BLaER1 (cell line): ENCODE measurements at regions not wholly inside any gene's neighbourhood (a gene's known extent, or its start where the extent isn't known, plus 50 kb on each side); places are given as distances from the start of the nearest gene placed in this dataset.
"Not testable (repeated sequence)": the region's sequence is repeated elsewhere in the genome, so short reads cannot be mapped to it uniquely, and the experiment has no call there.

Source experiments
- H3K27ac ChIP-seq: shearing (Covaris generic); formaldehyde crosslinking; 2 replicates; pipeline ENCODE4 v1.8.1; 2022
- H3K27me3 ChIP-seq: shearing (Covaris generic); formaldehyde crosslinking; 2 replicates; pipeline ENCODE4 v1.8.1; 2022
- H3K36me3 ChIP-seq: shearing (Covaris generic); formaldehyde crosslinking; 2 replicates; pipeline ENCODE4 v1.8.1; 2022
- H3K4me1 ChIP-seq: shearing (Covaris generic); formaldehyde crosslinking; 2 replicates; pipeline ENCODE4 v1.8.1; 2022
- H3K4me2 ChIP-seq: shearing (Covaris generic); formaldehyde crosslinking; 2 replicates; pipeline ENCODE4 v1.8.1; 2022
- H3K4me3 ChIP-seq: shearing (Covaris generic); formaldehyde crosslinking; 2 replicates; pipeline ENCODE4 v1.8.1; 2022
- H3K9ac ChIP-seq: shearing (Covaris generic); formaldehyde crosslinking; 2 replicates; pipeline ENCODE4 v1.8.1; 2022
- H3K9me3 ChIP-seq: shearing (Covaris generic); formaldehyde crosslinking; 2 replicates; pipeline ENCODE4 v1.8.1; 2022
- H4K20me1 ChIP-seq: shearing (Covaris generic); formaldehyde crosslinking; 2 replicates; pipeline ENCODE4 v1.8.1; 2022
- Cebpa-rat ChIP-seq: shearing (Covaris generic); IDR thresholded peaks from 2 replicates; pipeline ENCODE4 v1.8.1; 2022

GRCh38 chr11:24181395-24182047, 315.3 kb upstream of the LUZP2 start:
- no peak overlapping the region for H3K4me3 ChIP-seq
- no peaks in the 10 kb centered on the region for H3K27me3 ChIP-seq
- H3K9me3 ChIP-seq: no peaks in the 10 kb centered on the region
- H3K36me3 ChIP-seq: no peaks in the 10 kb centered on the region
- H3K4me2 ChIP-seq: no peak overlapping the region
- H4K20me1 ChIP-seq: no peaks in the 10 kb centered on the region
- H3K27ac ChIP-seq: no peak overlapping the region
- no peak for TF ChIP-seq Cebpa-rat
- H3K9ac ChIP-seq: no peak overlapping the region
- H3K4me1 ChIP-seq: no peaks in the 10 kb centered on the region

DNA sequence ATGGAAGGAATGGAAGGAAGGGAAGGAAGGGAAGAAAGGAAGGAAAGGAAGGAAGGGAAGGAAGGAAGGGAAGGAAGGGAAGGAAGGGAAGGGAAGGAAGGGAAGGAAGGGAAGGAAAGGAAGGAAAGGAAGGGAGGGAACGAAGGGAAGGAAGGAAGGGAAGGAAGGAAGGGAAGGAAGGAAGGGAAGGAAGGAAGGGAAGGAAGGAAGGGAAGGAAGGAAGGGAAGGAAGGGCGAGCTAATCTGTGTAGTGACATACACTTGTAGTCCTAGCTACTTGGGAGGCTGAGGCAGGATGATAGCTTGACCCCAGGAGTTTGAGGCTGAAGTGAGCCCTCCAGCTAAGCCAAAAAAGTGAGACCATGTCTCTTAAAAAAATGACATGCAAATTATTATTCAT, 311.3 kb upstream of the LUZP2 start:
- H3K9ac ChIP-seq, H3K4me1 ChIP-seq, H3K4me3 ChIP-seq, H3K9me3 ChIP-seq, H3K27ac ChIP-seq, H3K27me3 ChIP-seq, H3K36me3 ChIP-seq, H3K4me2 ChIP-seq, H4K20me1 ChIP-seq: not testable (repeated sequence)

- H3K4me1 ChIP-seq: no peaks in the 10 kb centered on the region
- no peak overlapping the region for H3K4me2 ChIP-seq
- H3K9me3 ChIP-seq: peaks cover 4% of the 10 kb centered on the region
- no peaks in the 10 kb centered on the region for H3K27me3 ChIP-seq
- H3K27ac ChIP-seq: no peak overlapping the region
- no peak for TF ChIP-seq Cebpa-rat
- no peak overlapping the region for H3K4me3 ChIP-seq
- H3K9ac ChIP-seq: no peak overlapping the region
- H4K20me1 ChIP-seq: no peaks in the 10 kb centered on the region
- H3K36me3 ChIP-seq: no peaks in the 10 kb centered on the region
Measured at GRCh38 chr11:24196733-24197132, 300.1 kb upstream of the LUZP2 start.

DNA sequence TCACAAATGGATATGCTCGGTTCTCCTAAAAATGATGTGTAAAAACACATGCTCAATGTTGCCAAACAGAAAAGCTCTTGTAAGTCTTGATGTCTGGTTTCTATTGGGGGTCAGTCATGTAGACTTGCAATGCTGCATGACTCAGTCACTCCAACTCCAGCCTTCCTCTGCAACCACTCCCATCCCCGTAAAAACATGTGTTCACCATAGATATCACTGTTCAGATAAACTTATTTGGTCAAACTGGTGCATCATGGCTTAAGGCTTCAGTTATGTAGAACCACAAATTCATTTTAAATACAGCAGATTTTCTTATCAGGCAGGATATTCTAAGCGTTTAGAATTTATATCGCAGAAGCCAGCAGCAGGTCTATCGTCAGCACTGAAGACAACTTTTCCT, 298.4 kb upstream of the LUZP2 start:
- H3K27me3 ChIP-seq: no peaks in the 10 kb centered on the region
- H3K36me3 ChIP-seq: no peaks in the 10 kb centered on the region
- no peak for TF ChIP-seq Cebpa-rat
- H3K4me1 ChIP-seq: no peaks in the 10 kb centered on the region
- no peak overlapping the region for H3K9ac ChIP-seq
- no peaks in the 10 kb centered on the region for H4K20me1 ChIP-seq
- H3K4me2 ChIP-seq: no peak overlapping the region
- H3K4me3 ChIP-seq: no peak overlapping the region
- H3K27ac ChIP-seq: no peak overlapping the region
- H3K9me3 ChIP-seq: no peaks in the 10 kb centered on the region

DNA sequence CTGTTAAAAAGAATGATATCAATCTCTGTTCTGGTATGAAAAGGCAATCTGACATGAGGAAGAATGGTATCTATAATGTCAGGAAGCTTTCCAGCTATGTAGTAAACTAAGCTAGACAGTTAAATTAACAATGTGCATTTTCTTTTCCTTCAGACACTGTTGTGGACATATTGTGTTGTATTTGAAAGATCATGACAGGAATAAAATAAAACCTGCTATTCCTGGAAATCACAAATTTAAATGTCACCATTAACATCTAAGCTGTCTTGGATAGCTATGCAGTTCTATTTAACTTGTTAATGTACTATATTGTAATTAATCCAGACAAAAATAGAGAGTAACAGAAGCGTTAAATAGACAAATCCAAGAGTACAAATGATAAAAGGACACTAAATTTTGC, 297.4 kb upstream of the LUZP2 start:
- Histone ChIP-seq H3K9ac (no peak overlapping the region), H3K36me3 (no peaks in the 10 kb centered on the region), H3K27ac (no peak overlapping the region), H3K4me1 (no peaks in the 10 kb centered on the region), H3K27me3 (no peaks in the 10 kb centered on the region), H3K4me3 (no peak overlapping the region), H3K9me3 (no peaks in the 10 kb centered on the region), H3K4me2 (no peak overlapping the region), H4K20me1 (no peaks in the 10 kb centered on the region)
- no peak for TF ChIP-seq Cebpa-rat

- no peak overlapping the region for H3K9ac ChIP-seq
- no peaks in the 10 kb centered on the region for H3K4me1 ChIP-seq
- H3K9me3 ChIP-seq: no peaks in the 10 kb centered on the region
- TF ChIP-seq Cebpa-rat: no peak
- no peaks in the 10 kb centered on the region for H3K36me3 ChIP-seq
- no peak overlapping the region for H3K27ac ChIP-seq
- no peaks in the 10 kb centered on the region for H4K20me1 ChIP-seq
- no peak overlapping the region for H3K4me3 ChIP-seq
- H3K4me2 ChIP-seq: no peak overlapping the region
- no peaks in the 10 kb centered on the region for H3K27me3 ChIP-seq
Measured at GRCh38 chr11:24206030-24206429, 290.8 kb upstream of the LUZP2 start.

- TF ChIP-seq Cebpa-rat: no peak
- no peak overlapping the region for H3K9ac ChIP-seq
- no peaks in the 10 kb centered on the region for H4K20me1 ChIP-seq
- no peaks in the 10 kb centered on the region for H3K4me1 ChIP-seq
- H3K27ac ChIP-seq: no peak overlapping the region
- H3K36me3 ChIP-seq: no peaks in the 10 kb centered on the region
- H3K27me3 ChIP-seq: no peaks in the 10 kb centered on the region
- no peak overlapping the region for H3K4me2 ChIP-seq
- H3K4me3 ChIP-seq: no peak overlapping the region
- H3K9me3 ChIP-seq: no peaks in the 10 kb centered on the region
Measured at GRCh38 chr11:24206511-24206910, 290.3 kb upstream of the LUZP2 start.

DNA sequence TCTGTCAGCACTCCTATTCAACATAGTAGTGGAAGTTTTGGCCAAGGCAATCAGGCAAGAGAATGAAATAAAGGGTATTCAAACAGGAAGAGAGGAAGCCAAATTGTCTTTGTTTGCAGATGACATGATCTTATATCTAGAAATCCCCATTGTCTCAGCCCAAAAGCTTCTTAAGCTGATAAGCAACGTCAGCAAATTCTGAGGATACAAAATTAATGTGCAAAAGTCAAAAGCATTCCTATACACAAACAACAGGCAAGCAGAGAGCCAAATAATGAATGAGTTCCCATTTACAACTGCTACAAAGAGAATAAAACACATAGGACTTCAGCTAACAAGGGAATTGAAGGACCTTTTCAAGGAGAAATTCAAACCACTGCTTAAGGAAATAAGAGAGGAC, 280.4 kb upstream of the LUZP2 start:
- H3K4me3 ChIP-seq: no peak overlapping the region
- H4K20me1 ChIP-seq: no peaks in the 10 kb centered on the region
- no peaks in the 10 kb centered on the region for H3K36me3 ChIP-seq
- H3K9ac ChIP-seq: no peak overlapping the region
- H3K27ac ChIP-seq: no peak overlapping the region
- no peak for TF ChIP-seq Cebpa-rat
- no peaks in the 10 kb centered on the region for H3K9me3 ChIP-seq
- no peak overlapping the region for H3K4me2 ChIP-seq
- no peaks in the 10 kb centered on the region for H3K4me1 ChIP-seq
- no peaks in the 10 kb centered on the region for H3K27me3 ChIP-seq

- H3K4me3 ChIP-seq, H3K4me2 ChIP-seq, H3K9ac ChIP-seq, H3K27me3 ChIP-seq, H3K4me1 ChIP-seq, H3K9me3 ChIP-seq, H3K36me3 ChIP-seq, H3K27ac ChIP-seq, H4K20me1 ChIP-seq: not testable (repeated sequence)
Measured at GRCh38 chr11:24217319-24217718, 279.5 kb upstream of the LUZP2 start.

DNA sequence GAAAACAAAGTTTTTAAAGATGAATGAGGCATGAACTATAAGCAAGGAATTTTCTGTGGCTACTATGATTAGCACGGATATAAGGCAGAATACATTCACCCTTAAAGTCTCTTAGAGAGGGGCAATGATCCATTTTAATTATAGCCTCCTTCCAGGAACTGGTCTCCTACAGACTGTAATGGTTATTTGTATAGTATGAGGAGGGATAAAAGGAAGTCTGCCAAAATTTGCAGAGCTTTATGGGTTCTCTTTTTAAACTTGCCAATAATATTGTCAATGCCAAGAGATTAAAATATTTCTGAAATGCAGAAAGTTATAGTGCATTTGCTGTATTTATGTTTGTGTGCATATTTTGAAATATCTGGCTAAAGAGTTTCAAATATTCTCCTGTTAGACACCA, 271.4 kb upstream of the LUZP2 start:
- Histone ChIP-seq H3K4me3 (no peak overlapping the region), H4K20me1 (no peaks in the 10 kb centered on the region), H3K9me3 (no peaks in the 10 kb centered on the region), H3K27me3 (no peaks in the 10 kb centered on the region), H3K4me1 (no peaks in the 10 kb centered on the region), H3K4me2 (no peak overlapping the region), H3K36me3 (no peaks in the 10 kb centered on the region), H3K9ac (no peak overlapping the region), H3K27ac (no peak overlapping the region)
- TF ChIP-seq Cebpa-rat: no peak

DNA sequence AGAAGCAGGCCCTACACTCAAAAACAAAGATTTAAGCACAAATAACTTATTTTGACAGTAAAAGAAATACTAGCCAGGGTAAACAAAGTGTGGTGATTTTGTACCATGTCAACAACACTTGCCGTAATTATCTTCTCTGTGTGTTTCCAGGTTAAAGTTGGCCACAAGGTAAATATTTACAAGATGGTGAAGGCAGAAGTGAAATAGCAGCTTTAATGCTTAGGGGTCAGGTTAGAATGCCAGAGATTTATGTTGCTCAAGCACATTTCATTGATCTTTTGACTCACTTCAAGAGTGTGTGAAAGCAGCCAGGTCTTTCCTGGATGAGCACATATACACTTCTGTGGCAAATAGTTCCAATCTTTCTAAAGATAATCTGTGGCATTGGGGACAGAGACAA, 270.2 kb upstream of the LUZP2 start:
- Histone ChIP-seq H3K4me3 (no peak overlapping the region), H3K36me3 (no peaks in the 10 kb centered on the region), H4K20me1 (no peaks in the 10 kb centered on the region), H3K9me3 (no peaks in the 10 kb centered on the region), H3K4me2 (no peak overlapping the region), H3K27me3 (no peaks in the 10 kb centered on the region), H3K27ac (no peak overlapping the region), H3K4me1 (no peaks in the 10 kb centered on the region), H3K9ac (no peak overlapping the region)
- TF ChIP-seq Cebpa-rat: no peak
